Left renal pelvis (tissue), 4 donors: ENCODE measurements at regions not wholly inside any gene's neighbourhood (a gene's known extent, or its start where the extent isn't known, plus 50 kb on each side); places are given as distances from the start of the nearest gene placed in this dataset.
"Not testable (repeated sequence)": the region's sequence is repeated elsewhere in the genome, so short reads cannot be mapped to it uniquely, and the experiment has no call there.

Source experiments
- DNase-seq, 4 donors: peaks; one replicate each; pipeline ENCODE4 v3.0.0-alpha.2; 2013; ENCODE audit warnings: low read depth in 4 of 4, low spot score in 3 of 4

- no peak for DNase-seq
Measured at GRCh38 chr16:25568991-25569390, 122.8 kb upstream of the HS3ST4 start.

GRCh38 chr16:25566183-25566582, 125.6 kb upstream of the HS3ST4 start:
- no peak for DNase-seq

- no peak for DNase-seq
Measured at GRCh38 chr16:25563700-25564099, 128.1 kb upstream of the HS3ST4 start.

GRCh38 chr16:25561723-25562122, 130.0 kb upstream of the HS3ST4 start:
- DNase-seq = not testable (repeated sequence)

DNA sequence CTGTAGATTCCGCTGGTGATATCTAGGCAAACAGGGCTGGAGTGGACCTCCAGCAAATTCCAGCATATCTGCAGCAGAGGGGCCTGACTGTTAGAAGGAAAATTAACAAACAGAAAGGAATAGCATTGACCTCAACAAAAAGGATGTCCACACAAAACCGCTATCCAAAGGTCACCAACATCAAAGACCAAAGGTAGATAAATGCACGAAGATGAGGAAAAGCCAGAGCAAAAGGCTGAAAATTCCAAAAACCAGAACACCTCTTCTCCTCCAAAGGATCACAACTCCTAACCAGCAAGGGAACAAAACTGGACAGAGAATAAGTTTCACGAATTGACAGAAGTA, 134.8 kb upstream of the HS3ST4 start:
- DNase-seq = not testable (repeated sequence)

GRCh38 chr16:25556289-25556967, 135.3 kb upstream of the HS3ST4 start:
- not testable (repeated sequence) for DNase-seq

GRCh38 chr16:25553711-25554436, 137.9 kb upstream of the HS3ST4 start:
- DNase-seq = no peak

DNA sequence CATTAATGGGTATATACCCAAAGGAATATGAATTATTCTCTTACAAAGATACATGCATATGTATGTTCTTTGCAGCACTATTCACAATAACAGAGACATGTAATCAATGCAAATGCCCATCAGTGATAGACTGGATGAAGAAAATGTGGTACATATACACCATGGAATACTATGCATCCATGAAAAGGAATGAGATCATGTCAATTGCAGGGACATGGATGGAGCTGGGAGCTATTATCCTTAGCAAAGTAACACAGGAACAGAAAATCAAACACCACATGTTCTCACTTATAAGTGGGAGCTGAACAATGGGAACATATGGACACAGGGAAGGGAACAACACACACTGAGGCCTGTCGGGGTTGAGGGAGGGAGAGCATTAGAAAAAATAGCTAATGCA, 141.1 kb upstream of the HS3ST4 start:
- DNase-seq = no peak

DNA sequence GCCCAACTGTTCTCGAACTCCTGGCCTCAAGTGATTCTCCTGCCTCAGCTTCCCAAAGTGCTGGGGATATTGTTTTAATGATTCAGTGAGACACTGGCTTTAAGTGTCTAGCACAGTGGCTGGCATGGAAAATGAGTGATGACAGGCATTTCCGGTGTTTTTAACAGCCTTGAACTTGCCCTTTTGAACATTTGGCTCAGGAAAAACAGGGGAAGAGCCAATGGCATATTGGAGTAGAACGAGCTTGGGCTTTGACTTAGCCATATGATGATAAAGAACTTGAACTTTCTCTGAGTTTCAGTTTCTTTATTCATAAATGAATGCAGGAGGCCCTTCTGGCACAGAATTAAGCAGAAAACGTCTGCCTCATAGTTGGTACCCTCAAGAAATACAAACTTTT, 145.0 kb upstream of the HS3ST4 start:
- no peak for DNase-seq

GRCh38 chr16:25544294-25544693, 147.5 kb upstream of the HS3ST4 start:
- DNase-seq = no peak

GRCh38 chr16:25542306-25542705, 149.5 kb upstream of the HS3ST4 start:
- no peak for DNase-seq

- DNase-seq = not testable (repeated sequence)
Measured at GRCh38 chr16:25539767-25540166, 152.0 kb upstream of the HS3ST4 start.

DNA sequence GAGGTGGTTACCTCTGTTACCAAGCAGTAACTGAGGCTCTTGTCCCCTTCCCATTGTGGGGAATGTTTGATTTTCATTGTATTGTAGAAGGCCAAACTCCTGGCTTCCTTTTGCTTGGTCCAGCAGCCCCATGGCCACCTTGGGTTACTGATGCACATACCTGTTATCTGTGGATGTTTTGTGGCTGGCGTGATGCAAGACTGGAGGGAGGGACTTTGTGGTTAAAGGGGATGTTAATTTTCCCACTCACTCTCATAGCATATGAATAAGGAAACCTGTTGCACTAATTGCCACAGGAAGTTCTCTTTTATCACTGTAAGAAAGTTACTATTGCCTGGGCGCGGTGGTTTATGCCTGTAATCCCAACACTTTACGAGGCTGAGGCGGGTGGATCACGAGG, 168.6 kb upstream of the HS3ST4 start:
- no peak for DNase-seq

- DNase-seq = no peak
Measured at GRCh38 chr16:25512041-25512440, 179.7 kb upstream of the HS3ST4 start.

DNA sequence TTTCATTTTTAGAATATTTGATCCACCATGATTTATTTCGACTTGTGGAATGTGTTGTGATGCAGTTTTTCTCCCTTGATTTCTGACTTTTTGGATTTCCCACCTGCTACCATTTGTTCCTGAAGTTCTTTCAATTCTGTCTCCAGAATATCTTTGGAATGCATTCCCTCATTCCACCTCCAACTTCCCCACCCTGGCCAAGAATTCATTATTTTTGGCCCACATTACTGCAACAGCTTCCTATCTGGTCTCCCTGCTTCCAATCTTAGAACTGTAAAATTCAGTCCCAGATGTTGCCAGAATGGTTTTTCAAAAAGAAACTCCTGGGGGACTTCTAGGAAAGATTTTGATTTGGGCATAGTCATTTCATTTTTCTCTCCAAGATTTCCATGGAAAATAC, 182.3 kb upstream of the HS3ST4 start:
- DNase-seq = no peak

GRCh38 chr16:25501530-25502255, 190.1 kb upstream of the HS3ST4 start:
- DNase-seq = no peak

DNA sequence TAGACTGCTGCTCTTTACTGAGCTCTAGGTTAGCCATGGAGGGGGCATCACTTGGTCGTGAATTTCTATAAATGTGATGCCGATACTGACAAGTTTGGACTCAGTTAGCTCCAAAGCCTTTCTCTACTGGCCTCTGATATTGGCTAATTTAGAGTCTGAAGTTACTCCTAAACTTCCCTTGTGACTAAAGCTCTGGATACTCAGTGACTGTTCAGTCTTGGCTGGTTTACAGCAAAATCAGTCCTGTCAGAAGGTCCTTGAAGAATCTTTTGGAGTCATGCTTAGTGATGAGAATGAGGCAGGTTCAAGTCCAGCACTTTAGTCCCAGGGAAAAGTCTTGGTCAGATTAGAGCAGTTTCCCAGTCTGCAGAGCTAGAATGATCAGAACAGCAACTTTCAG, 197.5 kb upstream of the HS3ST4 start:
- no peak for DNase-seq

DNA sequence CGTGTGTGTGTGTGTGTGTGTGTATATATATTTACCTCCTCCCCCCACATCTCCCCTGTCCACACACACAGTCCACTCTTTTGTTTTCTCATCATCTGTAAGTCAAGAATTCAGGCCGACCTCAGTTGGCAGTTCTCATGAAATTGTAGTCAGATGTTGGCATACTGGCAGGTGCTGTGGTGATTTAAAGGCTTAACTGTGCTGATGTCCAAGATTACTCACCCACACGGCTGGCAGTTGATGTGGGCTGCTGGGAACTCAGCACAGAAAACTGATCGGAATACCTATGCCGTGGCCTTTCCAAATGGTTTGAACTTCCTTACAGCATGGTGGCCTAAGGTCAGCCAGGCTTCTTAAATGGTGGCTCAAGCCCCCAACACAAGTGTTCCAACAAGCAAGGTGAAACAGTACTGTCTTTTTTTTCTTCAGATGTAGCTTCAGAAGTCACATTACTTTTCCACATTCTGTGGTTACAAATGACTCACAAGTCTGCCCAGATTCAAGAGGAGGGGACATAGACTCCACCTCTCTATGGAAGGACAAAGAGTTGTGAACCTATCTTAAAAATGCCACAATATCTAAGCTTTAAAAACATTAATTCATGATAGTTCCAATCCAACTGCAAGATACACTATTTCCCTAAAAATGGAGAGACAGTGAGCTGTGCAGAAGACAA, 198.5 kb upstream of the HS3ST4 start:
- DNase-seq = no peak

DNA sequence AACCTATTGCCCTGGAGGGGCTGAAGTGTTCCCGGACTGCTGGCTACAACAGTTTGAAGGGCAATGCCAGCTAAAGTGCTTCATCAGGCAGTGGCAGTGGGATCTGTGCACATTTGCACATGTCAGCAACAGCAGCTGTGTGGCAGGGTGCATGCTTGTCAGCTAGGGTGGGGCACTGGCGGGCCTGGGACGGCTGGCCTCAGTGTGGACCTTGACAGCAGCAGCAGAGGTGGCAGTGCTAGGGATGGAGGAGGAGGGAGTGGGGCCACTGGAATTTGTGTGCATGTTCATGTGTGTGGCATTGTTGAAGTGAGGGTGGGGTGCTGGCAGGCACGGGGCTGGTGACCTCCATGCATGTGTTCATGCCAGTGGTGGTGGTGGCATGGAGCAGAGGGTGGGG, 203.3 kb upstream of the HS3ST4 start:
- DNase-seq = no peak

- DNase-seq = no peak
Measured at GRCh38 chr16:25487888-25488287, 203.9 kb upstream of the HS3ST4 start.

GRCh38 chr16:25481636-25482035, 210.1 kb upstream of the HS3ST4 start:
- DNase-seq = no peak
